B cell (primary cell): ENCODE measurements at regions not wholly inside any gene's neighbourhood (a gene's known extent, or its start where the extent isn't known, plus 50 kb on each side); places are given as distances from the start of the nearest gene placed in this dataset.

Experiments
- EZH2 ChIP-seq: IDR thresholded peaks from 2 replicates; pipeline ENCODE4 v1.6.1; 2012; ENCODE audit warnings: borderline replicate concordance, low read depth, mild to moderate bottlenecking, moderate library complexity, low read length; ENCODE audit not compliant: insufficient read depth, poor library complexity, severe bottlenecking
- TF ChIP-seq, protein P1 (sequence below): fragments of 200-600 bp; IDR thresholded peaks from one replicate; pipeline ENCODE4 v1.8.0; 2022; ENCODE audit warnings: antibody characterized with exemption, mild to moderate bottlenecking

DNA sequence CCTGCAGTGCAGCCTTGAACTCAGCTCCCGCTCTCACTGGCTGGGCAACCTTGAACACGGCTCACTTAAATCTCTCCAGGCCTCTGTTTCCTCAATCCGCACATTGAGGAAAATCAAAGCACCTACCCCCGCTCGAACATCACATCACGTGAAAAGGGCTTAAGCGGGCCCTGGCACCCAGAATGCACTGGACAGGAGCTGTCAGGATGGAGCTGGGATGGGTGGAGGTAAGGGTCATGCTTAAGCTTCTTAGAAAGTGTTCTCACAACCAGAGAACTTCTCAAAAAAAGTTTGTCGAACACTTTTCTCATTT lies 55.7 kb upstream of the MGMT start:
- TF ChIP-seq, protein P1, sequence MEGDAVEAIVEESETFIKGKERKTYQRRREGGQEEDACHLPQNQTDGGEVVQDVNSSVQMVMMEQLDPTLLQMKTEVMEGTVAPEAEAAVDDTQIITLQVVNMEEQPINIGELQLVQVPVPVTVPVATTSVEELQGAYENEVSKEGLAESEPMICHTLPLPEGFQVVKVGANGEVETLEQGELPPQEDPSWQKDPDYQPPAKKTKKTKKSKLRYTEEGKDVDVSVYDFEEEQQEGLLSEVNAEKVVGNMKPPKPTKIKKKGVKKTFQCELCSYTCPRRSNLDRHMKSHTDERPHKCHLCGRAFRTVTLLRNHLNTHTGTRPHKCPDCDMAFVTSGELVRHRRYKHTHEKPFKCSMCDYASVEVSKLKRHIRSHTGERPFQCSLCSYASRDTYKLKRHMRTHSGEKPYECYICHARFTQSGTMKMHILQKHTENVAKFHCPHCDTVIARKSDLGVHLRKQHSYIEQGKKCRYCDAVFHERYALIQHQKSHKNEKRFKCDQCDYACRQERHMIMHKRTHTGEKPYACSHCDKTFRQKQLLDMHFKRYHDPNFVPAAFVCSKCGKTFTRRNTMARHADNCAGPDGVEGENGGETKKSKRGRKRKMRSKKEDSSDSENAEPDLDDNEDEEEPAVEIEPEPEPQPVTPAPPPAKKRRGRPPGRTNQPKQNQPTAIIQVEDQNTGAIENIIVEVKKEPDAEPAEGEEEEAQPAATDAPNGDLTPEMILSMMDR = no peak
- TF ChIP-seq EZH2 = no peak
